NB4 (cell line): ENCODE measurements at regions not wholly inside any gene's neighbourhood (a gene's known extent, or its start where the extent isn't known, plus 50 kb on each side); places are given as distances from the start of the nearest gene placed in this dataset.

Source experiments
- MAX ChIP-seq: IDR thresholded peaks from 2 replicates; pipeline ENCODE4 v1.6.1; 2011; ENCODE audit warnings: low read depth, low read length
- MYC ChIP-seq: IDR thresholded peaks from 2 replicates; pipeline ENCODE4 v1.6.1; 2011; ENCODE audit warnings: low read depth, low read length
- POLR2A ChIP-seq: IDR thresholded peaks from 2 replicates; pipeline ENCODE4 v1.6.1; 2011; ENCODE audit warnings: mild to moderate bottlenecking; ENCODE audit not compliant: insufficient read length; ENCODE audit errors: extremely low read depth
- TF ChIP-seq, protein P1 (sequence below): IDR thresholded peaks from one replicate; pipeline ENCODE4 v1.5.1; 2012; ENCODE audit warnings: low read depth, low read length

- TF ChIP-seq POLR2A (no peak), MYC (no peak), MAX (no peak)
- TF ChIP-seq, protein P1, sequence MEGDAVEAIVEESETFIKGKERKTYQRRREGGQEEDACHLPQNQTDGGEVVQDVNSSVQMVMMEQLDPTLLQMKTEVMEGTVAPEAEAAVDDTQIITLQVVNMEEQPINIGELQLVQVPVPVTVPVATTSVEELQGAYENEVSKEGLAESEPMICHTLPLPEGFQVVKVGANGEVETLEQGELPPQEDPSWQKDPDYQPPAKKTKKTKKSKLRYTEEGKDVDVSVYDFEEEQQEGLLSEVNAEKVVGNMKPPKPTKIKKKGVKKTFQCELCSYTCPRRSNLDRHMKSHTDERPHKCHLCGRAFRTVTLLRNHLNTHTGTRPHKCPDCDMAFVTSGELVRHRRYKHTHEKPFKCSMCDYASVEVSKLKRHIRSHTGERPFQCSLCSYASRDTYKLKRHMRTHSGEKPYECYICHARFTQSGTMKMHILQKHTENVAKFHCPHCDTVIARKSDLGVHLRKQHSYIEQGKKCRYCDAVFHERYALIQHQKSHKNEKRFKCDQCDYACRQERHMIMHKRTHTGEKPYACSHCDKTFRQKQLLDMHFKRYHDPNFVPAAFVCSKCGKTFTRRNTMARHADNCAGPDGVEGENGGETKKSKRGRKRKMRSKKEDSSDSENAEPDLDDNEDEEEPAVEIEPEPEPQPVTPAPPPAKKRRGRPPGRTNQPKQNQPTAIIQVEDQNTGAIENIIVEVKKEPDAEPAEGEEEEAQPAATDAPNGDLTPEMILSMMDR, result no peak
These were observed 163.9 kb downstream of the PTCSC3 start for GRCh38 chr14:36012621-36013020.
